Activated CD4-positive, alpha-beta T cell treated with anti-CD3 and anti-CD28 coated beads, Interleukin-2, amount 10 ng/mL, durations not matched to agents 24 days and 14 days (primary cell): ENCODE measurements at regions not wholly inside any gene's neighbourhood (a gene's known extent, or its start where the extent isn't known, plus 50 kb on each side); places are given as distances from the start of the nearest gene placed in this dataset.

Source experiments
- DNase-seq: peaks from one replicate; pipeline ENCODE4 v3.0.0; 2022
- H3K27ac Mint-ChIP-seq: one replicate; pipeline ENCODE4 v1.8.0; 2022; ENCODE audit warnings: mild to moderate bottlenecking, mixed read lengths
- H3K27me3 Mint-ChIP-seq: one replicate; pipeline ENCODE4 v1.8.0; 2022; ENCODE audit warnings: mixed read lengths
- H3K36me3 Mint-ChIP-seq: one replicate; pipeline ENCODE4 v1.8.0; 2022; ENCODE audit warnings: low read depth, mild to moderate bottlenecking, mixed read lengths
- H3K4me1 Mint-ChIP-seq: one replicate; pipeline ENCODE4 v1.8.0; 2021; ENCODE audit warnings: mixed read lengths
- H3K4me3 Mint-ChIP-seq: one replicate; pipeline ENCODE4 v1.8.0; 2022; ENCODE audit warnings: mild to moderate bottlenecking, moderate library complexity, mixed read lengths
- H3K9me3 Mint-ChIP-seq: one replicate; pipeline ENCODE4 v1.8.0; 2021; ENCODE audit warnings: mixed read lengths
- intact Hi-C: fragments of 100-400 bp; cut with micrococcal nuclease; formaldehyde crosslinking; loops from one replicate; pipeline ENCODE4 v1.15.1; 2023

GRCh38 chr2:186197955-186198354 is 288.1 kb upstream of the ZC3H15 start:
- H3K27ac Mint-ChIP-seq: no peak overlapping the region
- no peaks in the 10 kb centered on the region for H3K9me3 Mint-ChIP-seq
- H3K36me3 Mint-ChIP-seq: no peaks in the 10 kb centered on the region
- H3K4me1 Mint-ChIP-seq: no peaks in the 10 kb centered on the region
- DNase-seq: no peak
- H3K27me3 Mint-ChIP-seq: no peaks in the 10 kb centered on the region
- H3K4me3 Mint-ChIP-seq: no peak overlapping the region
- intact Hi-C loops: no loop called here

- no peaks in the 10 kb centered on the region for H3K9me3 Mint-ChIP-seq
- H3K4me3 Mint-ChIP-seq: no peak overlapping the region
- H3K36me3 Mint-ChIP-seq: no peaks in the 10 kb centered on the region
- intact Hi-C loops: no loop called here
- no peak for DNase-seq
- no peak overlapping the region for H3K27ac Mint-ChIP-seq
- H3K27me3 Mint-ChIP-seq: no peaks in the 10 kb centered on the region
- no peaks in the 10 kb centered on the region for H3K4me1 Mint-ChIP-seq
Observed at GRCh38 chr2:186199029-186199428, 287.0 kb upstream of the ZC3H15 start.

- Mint-ChIP-seq H3K4me1 (no peaks in the 10 kb centered on the region), H3K27me3 (no peaks in the 10 kb centered on the region), H3K4me3 (no peak overlapping the region), H3K9me3 (no peaks in the 10 kb centered on the region), H3K27ac (no peak overlapping the region), H3K36me3 (no peaks in the 10 kb centered on the region)
- no peak for DNase-seq
- intact Hi-C loops: no loop called here
Observed at GRCh38 chr2:186201371-186201770, 284.7 kb upstream of the ZC3H15 start.

- H3K4me1 Mint-ChIP-seq: no peaks in the 10 kb centered on the region
- H3K4me3 Mint-ChIP-seq: no peak overlapping the region
- no peaks in the 10 kb centered on the region for H3K27me3 Mint-ChIP-seq
- no peak for DNase-seq
- intact Hi-C loops: no loop called here
- no peaks in the 10 kb centered on the region for H3K9me3 Mint-ChIP-seq
- H3K27ac Mint-ChIP-seq: no peak overlapping the region
- no peaks in the 10 kb centered on the region for H3K36me3 Mint-ChIP-seq
Observed at GRCh38 chr2:186205254-186205911, 280.7 kb upstream of the ZC3H15 start.

GRCh38 chr2:186209532-186209931 is 276.5 kb upstream of the ZC3H15 start:
- DNase-seq: no peak
- no peak overlapping the region for H3K27ac Mint-ChIP-seq
- H3K4me1 Mint-ChIP-seq: no peaks in the 10 kb centered on the region
- H3K36me3 Mint-ChIP-seq: no peaks in the 10 kb centered on the region
- H3K4me3 Mint-ChIP-seq: no peak overlapping the region
- intact Hi-C loops: no loop called here
- H3K27me3 Mint-ChIP-seq: no peaks in the 10 kb centered on the region
- no peaks in the 10 kb centered on the region for H3K9me3 Mint-ChIP-seq

DNA sequence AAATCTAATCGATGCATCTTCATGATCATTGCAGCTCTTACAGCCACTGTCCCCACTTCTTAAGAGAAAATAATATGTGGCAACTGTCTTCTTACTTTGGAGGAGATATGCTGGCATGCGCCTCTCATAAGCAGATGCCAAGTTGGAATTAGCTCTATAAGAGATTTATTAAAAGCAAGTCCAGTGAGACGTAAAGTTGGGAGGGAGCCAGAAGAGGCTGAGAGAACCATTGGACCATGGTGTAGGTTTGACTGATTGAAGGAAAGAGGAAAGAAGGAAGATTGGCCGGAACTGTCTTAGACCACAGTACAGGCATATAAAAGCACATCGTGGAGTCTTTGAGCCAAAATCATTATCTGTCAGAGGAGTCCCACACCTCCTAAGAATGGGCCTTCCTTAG is 265.7 kb upstream of the ZC3H15 start:
- Mint-ChIP-seq H3K9me3 (peaks cover 4% of the 10 kb centered on the region), H3K4me1 (no peaks in the 10 kb centered on the region), H3K4me3 (no peak overlapping the region), H3K27ac (no peak overlapping the region), H3K27me3 (no peaks in the 10 kb centered on the region), H3K36me3 (no peaks in the 10 kb centered on the region)
- intact Hi-C loops: no loop called here
- DNase-seq: no peak

GRCh38 chr2:186229265-186229664 is 256.8 kb upstream of the ZC3H15 start:
- peaks cover 28% of the 10 kb centered on the region for H3K9me3 Mint-ChIP-seq
- H3K27ac Mint-ChIP-seq: no peak overlapping the region
- no peaks in the 10 kb centered on the region for H3K36me3 Mint-ChIP-seq
- H3K4me1 Mint-ChIP-seq: no peaks in the 10 kb centered on the region
- H3K27me3 Mint-ChIP-seq: no peaks in the 10 kb centered on the region
- no peak for DNase-seq
- H3K4me3 Mint-ChIP-seq: no peak overlapping the region
- intact Hi-C loops: no loop called here

DNA sequence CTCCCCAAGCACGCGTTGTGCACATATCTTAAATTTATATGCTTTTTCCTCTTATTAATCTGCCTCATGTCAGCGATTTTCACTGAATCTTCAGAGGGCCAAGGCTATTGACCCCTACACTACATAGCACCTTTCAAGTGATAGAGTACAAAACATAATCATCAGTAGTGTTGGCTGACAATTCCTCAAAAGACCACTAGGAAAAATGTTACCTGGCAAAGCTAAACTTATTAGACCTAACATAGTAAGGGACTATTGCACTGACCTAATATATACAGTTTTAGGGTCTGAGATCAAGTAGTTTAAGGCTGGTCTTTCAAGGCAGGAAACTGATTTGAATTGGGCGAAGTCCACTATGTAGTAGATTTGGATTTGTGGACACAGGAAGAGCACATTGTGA is 244.2 kb upstream of the ZC3H15 start:
- H3K27me3 Mint-ChIP-seq: no peaks in the 10 kb centered on the region
- no peak for DNase-seq

GRCh38 chr2:186254759-186255158 is 231.3 kb upstream of the ZC3H15 start:
- no peak for DNase-seq
- H3K4me1 Mint-ChIP-seq: no peaks in the 10 kb centered on the region
- no peaks in the 10 kb centered on the region for H3K36me3 Mint-ChIP-seq
- no peaks in the 10 kb centered on the region for H3K9me3 Mint-ChIP-seq
- H3K27ac Mint-ChIP-seq: no peak overlapping the region
- no peak overlapping the region for H3K4me3 Mint-ChIP-seq
- H3K27me3 Mint-ChIP-seq: no peaks in the 10 kb centered on the region
- intact Hi-C loops: no loop called here

More for the DNA sequence above, 244.2 kb upstream of the ZC3H15 start:
- Mint-ChIP-seq H3K9me3 (peaks cover under 1% of the 10 kb centered on the region), H3K27ac (no peak overlapping the region), H3K4me3 (no peak overlapping the region), H3K36me3 (no peaks in the 10 kb centered on the region), H3K4me1 (no peaks in the 10 kb centered on the region)
- intact Hi-C loops: no loop called here

GRCh38 chr2:186255823-186256222 is 230.2 kb upstream of the ZC3H15 start:
- H3K4me3 Mint-ChIP-seq: no peak overlapping the region
- no peak for DNase-seq
- H3K27ac Mint-ChIP-seq: no peak overlapping the region
- no peaks in the 10 kb centered on the region for H3K36me3 Mint-ChIP-seq
- H3K27me3 Mint-ChIP-seq: no peaks in the 10 kb centered on the region
- H3K9me3 Mint-ChIP-seq: no peaks in the 10 kb centered on the region
- intact Hi-C loops: no loop called here
- no peaks in the 10 kb centered on the region for H3K4me1 Mint-ChIP-seq

DNA sequence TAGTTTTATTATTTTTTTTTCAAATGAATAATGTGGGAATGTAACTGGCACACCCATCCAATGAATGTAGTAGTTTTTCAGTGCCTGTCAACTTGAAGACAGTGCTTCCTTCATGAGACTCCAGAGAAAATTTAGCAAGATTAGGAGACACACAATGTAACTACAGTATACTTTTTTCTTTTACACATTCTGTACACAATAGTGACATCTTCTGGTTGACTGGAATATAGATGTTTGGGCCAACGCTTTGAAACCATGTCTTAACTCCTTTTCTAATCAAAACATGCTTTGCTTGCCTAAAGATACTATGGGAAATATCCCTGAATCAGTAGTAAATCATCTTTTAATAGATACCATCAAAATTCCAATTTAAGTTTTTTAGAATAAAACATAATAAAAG is 229.5 kb upstream of the ZC3H15 start:
- no peaks in the 10 kb centered on the region for H3K9me3 Mint-ChIP-seq
- no peaks in the 10 kb centered on the region for H3K27me3 Mint-ChIP-seq
- no peak for DNase-seq
- no peaks in the 10 kb centered on the region for H3K36me3 Mint-ChIP-seq
- H3K4me1 Mint-ChIP-seq: no peaks in the 10 kb centered on the region
- no peak overlapping the region for H3K4me3 Mint-ChIP-seq
- intact Hi-C loops: no loop called here
- no peak overlapping the region for H3K27ac Mint-ChIP-seq

DNA sequence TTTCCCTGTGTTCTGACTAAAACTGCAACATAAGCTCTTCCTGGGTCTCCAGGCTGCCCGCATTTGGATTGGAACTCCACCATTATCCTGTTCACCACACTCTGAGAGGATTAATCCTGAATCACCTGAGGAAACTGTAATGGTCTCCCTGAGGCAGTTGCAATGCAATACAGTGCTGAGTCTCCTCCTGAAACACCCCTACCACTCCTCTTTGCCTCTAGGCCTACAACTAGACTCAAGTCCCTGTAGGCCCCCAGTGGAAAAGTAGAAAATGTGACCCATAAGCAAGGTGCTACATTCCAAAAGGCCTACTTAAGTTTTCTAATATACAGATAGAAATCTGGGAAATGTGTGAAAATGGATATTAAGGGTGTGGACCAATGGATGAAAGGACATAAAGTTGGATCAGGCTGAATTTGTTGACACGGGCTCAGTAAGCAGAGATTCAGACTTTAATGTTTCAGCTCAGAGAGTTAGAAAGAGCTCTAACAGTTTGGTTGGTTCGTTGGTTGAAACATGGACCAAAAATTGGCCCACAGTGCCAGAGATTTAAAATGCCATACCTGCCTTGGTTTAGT is 222.3 kb upstream of the ZC3H15 start:
- Mint-ChIP-seq H3K4me1 (no peaks in the 10 kb centered on the region), H3K4me3 (no peak overlapping the region), H3K36me3 (no peaks in the 10 kb centered on the region), H3K27ac (no peak overlapping the region), H3K9me3 (peaks cover 15% of the 10 kb centered on the region), H3K27me3 (no peaks in the 10 kb centered on the region)
- DNase-seq: no peak
- intact Hi-C loops: no loop called here

- Mint-ChIP-seq H3K36me3 (no peaks in the 10 kb centered on the region), H3K27me3 (no peaks in the 10 kb centered on the region), H3K4me1 (no peaks in the 10 kb centered on the region), H3K9me3 (peaks cover 15% of the 10 kb centered on the region), H3K27ac (no peak overlapping the region), H3K4me3 (no peak overlapping the region)
- intact Hi-C loops: no loop called here
- no peak for DNase-seq
Observed at GRCh38 chr2:186269536-186269935, 216.5 kb upstream of the ZC3H15 start.

DNA sequence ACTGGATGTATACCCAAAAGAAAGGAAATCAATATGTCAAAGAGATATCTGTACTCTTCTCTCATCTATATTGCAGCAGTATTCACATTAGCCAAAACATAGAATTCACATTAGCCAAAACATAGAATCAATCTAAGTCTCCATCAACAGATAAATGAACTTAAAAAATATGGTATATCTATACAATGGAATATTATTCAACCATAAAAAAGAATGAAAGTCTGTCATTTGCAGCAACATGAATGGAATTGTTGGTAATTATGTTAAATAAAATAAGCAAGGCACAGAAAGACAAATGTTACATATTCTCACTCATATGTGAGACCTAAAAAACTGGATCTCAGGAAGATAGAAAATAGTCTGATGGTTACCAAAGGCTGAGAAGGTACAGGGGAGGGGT is 212.1 kb upstream of the ZC3H15 start:
- no peaks in the 10 kb centered on the region for H3K36me3 Mint-ChIP-seq
- DNase-seq: no peak
- intact Hi-C loops: no loop called here
- H3K9me3 Mint-ChIP-seq: no peaks in the 10 kb centered on the region
- H3K27me3 Mint-ChIP-seq: no peaks in the 10 kb centered on the region
- H3K4me1 Mint-ChIP-seq: no peaks in the 10 kb centered on the region
- H3K27ac Mint-ChIP-seq: no peak overlapping the region
- H3K4me3 Mint-ChIP-seq: no peak overlapping the region

GRCh38 chr2:186274936-186275575 is 211.0 kb upstream of the ZC3H15 start:
- no peaks in the 10 kb centered on the region for H3K9me3 Mint-ChIP-seq
- no peak for DNase-seq
- no peaks in the 10 kb centered on the region for H3K27me3 Mint-ChIP-seq

More at GRCh38 chr2:186274936-186275575, 211.0 kb upstream of the ZC3H15 start:
- Mint-ChIP-seq H3K4me1 (no peaks in the 10 kb centered on the region), H3K36me3 (no peaks in the 10 kb centered on the region), H3K27ac (no peak overlapping the region), H3K4me3 (no peak overlapping the region)
- intact Hi-C loops: no loop called here
